Spleen (tissue), 11 donors: ENCODE measurements at regions not wholly inside any gene's neighbourhood (a gene's known extent, or its start where the extent isn't known, plus 50 kb on each side); places are given as distances from the start of the nearest gene placed in this dataset.

Experiments
- DNase-seq: peaks from one replicate; pipeline ENCODE4 v3.0.0-alpha.2; 2020
- H3K27ac ChIP-seq, 8 donors: fragments of 200-600 bp; sonication (generic) in 7 of 8; 1 replicate in 4 of 8; 2 replicates in 4 of 8; pipeline versions ENCODE4 v1.5.0 to v1.8.0; 2016 to 2021; ENCODE audit warnings: inconsistent platforms in 4 of 8, mild to moderate bottlenecking in 4 of 8, moderate library complexity in 1 of 8
- H3K27me3 ChIP-seq, 7 donors: fragments of 200-600 bp; sonication (generic) in 6 of 7; replicated peaks in 1 of 7; 1 replicate in 4 of 7; 2 replicates in 3 of 7; pipeline versions ENCODE4 v1.5.0 to v1.8.0; 2016 to 2021; ENCODE audit warnings: inconsistent platforms in 3 of 7, mild to moderate bottlenecking in 1 of 7
- H3K36me3 ChIP-seq, 6 donors: fragments of 200-600 bp; sonication (generic) in 5 of 6; 1 replicate in 4 of 6; 2 replicates in 2 of 6; pipeline versions ENCODE4 v1.5.0 to v1.8.0; 2016 to 2021; ENCODE audit warnings: inconsistent platforms in 2 of 6
- H3K4me1 ChIP-seq, 6 donors: fragments of 200-600 bp; sonication (generic) in 5 of 6; 1 replicate in 3 of 6; 2 replicates in 3 of 6; pipeline versions ENCODE4 v1.5.0 to v1.8.0; 2016 to 2021; ENCODE audit warnings: inconsistent platforms in 3 of 6
- H3K4me3 ChIP-seq, 8 donors: fragments of 200-600 bp; sonication (generic) in 7 of 8; 1 replicate in 4 of 8; 2 replicates in 4 of 8; pipeline versions ENCODE4 v1.5.0 to v1.8.0; 2016 to 2021; ENCODE audit warnings: inconsistent platforms in 4 of 8, mild to moderate bottlenecking in 4 of 8, moderate library complexity in 2 of 8
- H3K9me3 ChIP-seq, 8 donors: fragments of 200-600 bp; sonication (generic) in 7 of 8; 1 replicate in 4 of 8; 2 replicates in 4 of 8; pipeline versions ENCODE4 v1.5.0 to v1.8.0; 2016 to 2021; ENCODE audit warnings: inconsistent platforms in 4 of 8
- POLR2A ChIP-seq, 3 donors: fragments of 450-650 bp; IDR thresholded peaks; one replicate each; pipeline ENCODE4 v1.5.1; 2017; ENCODE audit warnings: antibody characterized with exemption in 3 of 3, mild to moderate bottlenecking in 1 of 3
- POLR2AphosphoS5 ChIP-seq, 3 donors: sonication (generic); formaldehyde crosslinking; IDR thresholded peaks; one replicate each; pipeline ENCODE4 v1.5.1; 2017; ENCODE audit warnings: antibody characterized with exemption in 3 of 3
- WGBS, 5 donors: extraction: QIAGEN DNeasy Blood & Tissue Kit in 3 of 5; methylation state at CpG; one replicate each; pipeline versions ENCODE4 v1.1.5 to v1.1.7; 2013 to 2018; 5-methylcytosine and 5-hydroxymethylcytosine counted together
- intact Hi-C: fragments of 100-400 bp; cut with DNase I; formaldehyde crosslinking; loops from one replicate; pipeline ENCODE4 v1.15.0; 2023; ENCODE audit warnings: low total_unique reads
- TF ChIP-seq, protein P1 (sequence below), 11 experiments: fragments of 200-600 bp in 7 of 11; fragments of 450-650 bp in 4 of 11; sonication (generic) in 4 of 11; IDR thresholded peaks in 8 of 11; conservative IDR thresholded peaks in 3 of 11; 1 replicate in 7 of 11; 2 replicates in 4 of 11; pipeline versions ENCODE4 v1.4.0 to v1.8.0; 2016 to 2021; ENCODE audit warnings: antibody characterized with exemption in 11 of 11, inconsistent platforms in 4 of 11, mild to moderate bottlenecking in 1 of 11
- donor health status: healthy with polysubstance abuse.
- donor health status: DM: no; HTN: no; CAD: no; lungs with moderate emphysema.
- donor health status: DM: no; HTN: no; CAD: no.
- donor health status: Bipolar disorder and iron deficiency.
- donor health status: healthy.
- donor health status: DM: no; HTN: no; CAD: no.
- donor health status: DM: yes; HTN: yes; CAD: no.

DNA sequence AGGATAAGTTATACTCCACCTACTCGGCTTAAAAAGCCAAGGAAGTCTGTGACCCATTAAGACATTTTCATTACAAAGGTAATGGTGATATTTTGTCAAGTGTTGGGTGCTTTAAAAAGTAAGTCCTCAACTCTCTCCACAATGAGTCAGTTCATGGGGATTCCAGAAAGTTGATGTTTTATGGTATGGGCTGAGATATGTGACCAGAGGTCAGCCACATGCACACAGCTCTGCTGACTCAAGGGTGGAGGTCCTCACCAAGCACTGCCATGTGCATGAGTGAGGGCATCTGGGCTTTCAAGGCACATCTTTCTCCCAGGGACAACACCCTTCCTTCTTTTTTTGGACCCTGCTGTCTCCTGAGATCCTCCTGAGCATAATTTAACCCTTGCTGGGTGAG is 292.9 kb downstream of the PTEN start:
- no peak overlapping the region for H3K4me3 ChIP-seq
- H3K9me3 ChIP-seq, result no peaks in the 10 kb centered on the region
- no peak for TF ChIP-seq POLR2AphosphoS5 (IDR thresholded peaks at IDR 0.05)
- TF ChIP-seq POLR2A (IDR thresholded peaks at IDR 0.05), result no peak
- TF ChIP-seq, protein P1, sequence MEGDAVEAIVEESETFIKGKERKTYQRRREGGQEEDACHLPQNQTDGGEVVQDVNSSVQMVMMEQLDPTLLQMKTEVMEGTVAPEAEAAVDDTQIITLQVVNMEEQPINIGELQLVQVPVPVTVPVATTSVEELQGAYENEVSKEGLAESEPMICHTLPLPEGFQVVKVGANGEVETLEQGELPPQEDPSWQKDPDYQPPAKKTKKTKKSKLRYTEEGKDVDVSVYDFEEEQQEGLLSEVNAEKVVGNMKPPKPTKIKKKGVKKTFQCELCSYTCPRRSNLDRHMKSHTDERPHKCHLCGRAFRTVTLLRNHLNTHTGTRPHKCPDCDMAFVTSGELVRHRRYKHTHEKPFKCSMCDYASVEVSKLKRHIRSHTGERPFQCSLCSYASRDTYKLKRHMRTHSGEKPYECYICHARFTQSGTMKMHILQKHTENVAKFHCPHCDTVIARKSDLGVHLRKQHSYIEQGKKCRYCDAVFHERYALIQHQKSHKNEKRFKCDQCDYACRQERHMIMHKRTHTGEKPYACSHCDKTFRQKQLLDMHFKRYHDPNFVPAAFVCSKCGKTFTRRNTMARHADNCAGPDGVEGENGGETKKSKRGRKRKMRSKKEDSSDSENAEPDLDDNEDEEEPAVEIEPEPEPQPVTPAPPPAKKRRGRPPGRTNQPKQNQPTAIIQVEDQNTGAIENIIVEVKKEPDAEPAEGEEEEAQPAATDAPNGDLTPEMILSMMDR (IDR thresholded peaks at IDR 0.05 in 8 of 11, conservative IDR thresholded peaks at IDR 0.05 in 3 of 11), result no peak
- no peaks in the 10 kb centered on the region for H3K27me3 ChIP-seq
- DNase-seq, result no peak
- no peaks in the 10 kb centered on the region for H3K36me3 ChIP-seq
- H3K27ac ChIP-seq, result no peak overlapping the region
- intact Hi-C loops, result no loop called here
- 88 to 100% (median 94%) methylated on average over 1 of the region's 1 CpG for WGBS, 5 donors
- peaks cover 0 to 11% (median 5%) of the 10 kb centered on the region in 6 donors for H3K4me1 ChIP-seq

- 32 to 47% (median 44%) methylated on average over 2 of the region's 2 CpGs for WGBS, 5 donors
- intact Hi-C loops, result no loop called here
- no peaks in the 10 kb centered on the region for H3K36me3 ChIP-seq
These were observed 294.6 kb downstream of the PTEN start for GRCh38 chr10:88157981-88158465.

GRCh38 chr10:88158526-88159122 is 295.2 kb downstream of the PTEN start:
- no peak for DNase-seq
- Histone ChIP-seq H3K9me3 (no peaks in the 10 kb centered on the region), H3K27ac (no peak overlapping the region), H3K27me3 (no peaks in the 10 kb centered on the region), H3K36me3 (no peaks in the 10 kb centered on the region), H3K4me3 (no peak overlapping the region), H3K4me1 (peaks cover 0 to 17% (median 0%) of the 10 kb centered on the region in 6 donors)
- 73 to 86% (median 78%) methylated on average over 3 of the region's 3 CpGs for WGBS, 5 donors
- intact Hi-C loops, result no loop called here
- no peak for TF ChIP-seq POLR2A (IDR thresholded peaks at IDR 0.05)

More at GRCh38 chr10:88157981-88158465, 294.6 kb downstream of the PTEN start:
- no peaks in the 10 kb centered on the region for H3K27me3 ChIP-seq
- H3K4me1 ChIP-seq, result peaks cover 0 to 17% (median under 1%) of the 10 kb centered on the region in 6 donors
- H3K9me3 ChIP-seq, result no peaks in the 10 kb centered on the region
- TF ChIP-seq POLR2A (IDR thresholded peaks at IDR 0.05) (no peak), POLR2AphosphoS5 (IDR thresholded peaks at IDR 0.05) (no peak)
- TF ChIP-seq, protein P1 (IDR thresholded peaks at IDR 0.05 in 8 of 11, conservative IDR thresholded peaks at IDR 0.05 in 3 of 11), result no peak
- peak overlapping the region in 2 of 8 donors; percentile 9 to 20 for H3K27ac ChIP-seq
- no peak for DNase-seq
- no peak overlapping the region for H3K4me3 ChIP-seq

DNA sequence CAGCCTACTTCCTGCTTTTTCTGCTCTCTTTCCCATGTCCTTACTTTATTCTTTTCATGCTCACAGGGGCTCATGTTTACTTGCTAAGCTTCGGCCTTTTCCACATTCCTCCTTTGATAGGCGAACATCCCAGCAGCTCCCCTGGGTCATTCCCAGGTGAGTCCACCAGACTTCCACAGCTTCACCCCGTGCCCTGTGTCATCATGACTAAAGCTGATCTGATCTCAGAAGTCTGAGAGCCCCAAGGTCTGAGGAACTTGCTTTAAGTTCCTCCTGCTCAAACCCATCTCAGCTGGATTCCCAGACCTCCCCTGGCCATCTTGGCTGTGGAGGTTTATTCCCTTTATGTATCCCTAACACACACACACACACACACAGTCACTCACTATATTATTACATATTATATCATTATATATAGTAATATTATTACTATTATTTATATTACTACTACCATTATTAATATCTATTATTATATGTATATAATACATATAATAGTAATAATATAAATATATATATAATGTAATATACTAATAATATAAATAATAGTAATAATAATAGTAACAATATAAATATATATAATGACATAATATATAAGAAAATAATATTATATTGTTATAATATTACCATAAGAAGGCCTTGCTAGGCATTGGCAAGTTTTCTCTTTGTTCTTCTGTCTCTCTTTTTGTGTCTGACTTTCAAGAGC is 295.9 kb downstream of the PTEN start:
- no peak overlapping the region for H3K4me3 ChIP-seq
- no peaks in the 10 kb centered on the region for H3K9me3 ChIP-seq
- TF ChIP-seq POLR2AphosphoS5 (IDR thresholded peaks at IDR 0.05), result no peak
- TF ChIP-seq, protein P1 (IDR thresholded peaks at IDR 0.05 in 8 of 11, conservative IDR thresholded peaks at IDR 0.05 in 3 of 11), result no peak
- no peak for TF ChIP-seq POLR2A (IDR thresholded peaks at IDR 0.05)
- H3K27me3 ChIP-seq, result no peaks in the 10 kb centered on the region
- no peaks in the 10 kb centered on the region for H3K36me3 ChIP-seq
- 49 to 56% (median 52%) methylated on average over 3 of the region's 3 CpGs for WGBS, 5 donors
- intact Hi-C loops, result no loop called here
- DNase-seq, result no peak
- peaks cover 0 to 17% (median 0%) of the 10 kb centered on the region in 6 donors for H3K4me1 ChIP-seq
- no peak overlapping the region for H3K27ac ChIP-seq
